ENCODE measurements at regions not wholly inside any gene's neighbourhood (a gene's known extent, or its start where the extent isn't known, plus 50 kb on each side); places are given as distances from the start of the nearest gene placed in this dataset.

- TF ChIP-seq CTCF (IDR thresholded peaks at IDR 0.05; ENCODE audit: borderline replicate concordance, control extremely low read depth, extremely low read depth, insufficient read depth, missing control alignments) = no peak
- no peak for DNase-seq (ENCODE audit: low spot score)
- in situ Hi-C loops (cut with MboI; ENCODE audit: low sequenced_read_pairs, unreplicated experiment) = no loop called here
Measured at GRCh38 chr20:40497899-40498691, 190.9 kb downstream of the MAFB start.

DNA sequence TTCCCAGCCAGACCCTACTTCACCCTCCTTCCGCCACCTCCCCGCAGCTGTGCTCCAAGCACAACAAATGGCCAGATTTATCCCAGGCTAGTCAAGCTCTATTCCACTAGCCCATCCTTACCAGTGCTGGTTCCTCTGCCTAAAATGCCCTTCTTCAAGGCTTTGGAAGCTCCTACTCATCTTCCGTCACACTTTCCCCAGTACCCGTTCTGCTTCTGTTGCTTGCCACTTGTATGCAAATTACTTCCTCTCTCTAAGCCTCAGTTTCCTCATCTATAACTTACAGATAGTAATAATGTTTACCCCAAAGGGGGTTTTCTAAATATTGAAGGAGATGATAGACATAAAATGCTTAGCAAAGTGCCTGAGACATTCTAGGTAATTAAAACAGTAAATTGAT is 193.1 kb downstream of the MAFB start:
- DNase-seq (ENCODE audit: low spot score) = no peak
- TF ChIP-seq CTCF (IDR thresholded peaks at IDR 0.05; ENCODE audit: borderline replicate concordance, control extremely low read depth, extremely low read depth, insufficient read depth, missing control alignments) = no peak
- in situ Hi-C loops (cut with MboI; ENCODE audit: low sequenced_read_pairs, unreplicated experiment) = no loop called here

GRCh38 chr20:40494248-40494647 is 194.8 kb downstream of the MAFB start:
- in situ Hi-C loops (cut with MboI; ENCODE audit: low sequenced_read_pairs, unreplicated experiment) = no loop called here
- no peak for DNase-seq (ENCODE audit: low spot score)

DNA sequence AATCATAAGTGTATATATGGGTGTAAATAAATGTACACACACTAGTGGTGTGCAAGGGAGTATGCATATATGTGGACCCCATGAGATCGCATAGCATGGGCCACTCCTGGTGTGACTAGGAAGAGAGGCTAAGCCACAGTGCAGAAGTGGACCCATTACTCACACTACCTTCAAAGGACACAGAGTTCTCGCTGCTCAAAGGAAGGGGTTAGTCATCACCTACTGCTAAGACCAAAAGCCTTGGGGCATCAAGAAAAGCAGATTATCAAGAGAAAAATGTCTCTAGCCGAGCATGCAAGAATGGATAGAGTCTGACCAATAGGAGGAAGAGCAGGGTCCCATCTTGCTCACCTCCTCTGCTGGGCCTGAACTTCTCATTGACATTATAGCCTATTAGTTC is 195.5 kb downstream of the MAFB start:
- in situ Hi-C loops (cut with MboI; ENCODE audit: low sequenced_read_pairs, unreplicated experiment) = no loop called here
- DNase-seq (ENCODE audit: low spot score) = no peak

More at GRCh38 chr20:40494248-40494647, 194.8 kb downstream of the MAFB start:
- no peak for TF ChIP-seq CTCF (IDR thresholded peaks at IDR 0.05; ENCODE audit: borderline replicate concordance, control extremely low read depth, extremely low read depth, insufficient read depth, missing control alignments)

DNA sequence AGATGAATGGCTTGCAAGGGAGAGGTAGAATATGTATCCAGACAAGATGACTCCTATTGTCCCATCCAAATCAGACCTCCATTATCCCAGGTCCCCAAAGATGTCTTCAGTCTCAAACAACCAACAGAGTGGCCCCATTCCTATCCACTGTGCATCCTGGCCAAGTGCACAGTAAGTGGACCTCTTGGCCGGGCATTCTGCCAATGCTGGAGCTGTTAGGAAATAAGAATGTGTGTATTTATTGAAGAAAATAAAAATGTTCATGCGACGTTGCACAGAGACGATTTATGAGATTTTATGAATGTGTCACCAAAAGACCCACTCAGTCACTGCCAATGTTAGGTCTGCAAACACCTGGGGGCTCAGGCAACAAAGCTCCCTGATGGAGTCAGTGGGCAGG is 196.0 kb downstream of the MAFB start:
- in situ Hi-C loops (cut with MboI; ENCODE audit: low sequenced_read_pairs, unreplicated experiment) = no loop called here
- no peak for DNase-seq (ENCODE audit: low spot score)
- TF ChIP-seq CTCF (IDR thresholded peaks at IDR 0.05; ENCODE audit: borderline replicate concordance, control extremely low read depth, extremely low read depth, insufficient read depth, missing control alignments) = no peak

More for the DNA sequence above, 195.5 kb downstream of the MAFB start:
- no peak for TF ChIP-seq CTCF (IDR thresholded peaks at IDR 0.05; ENCODE audit: borderline replicate concordance, control extremely low read depth, extremely low read depth, insufficient read depth, missing control alignments)

DNA sequence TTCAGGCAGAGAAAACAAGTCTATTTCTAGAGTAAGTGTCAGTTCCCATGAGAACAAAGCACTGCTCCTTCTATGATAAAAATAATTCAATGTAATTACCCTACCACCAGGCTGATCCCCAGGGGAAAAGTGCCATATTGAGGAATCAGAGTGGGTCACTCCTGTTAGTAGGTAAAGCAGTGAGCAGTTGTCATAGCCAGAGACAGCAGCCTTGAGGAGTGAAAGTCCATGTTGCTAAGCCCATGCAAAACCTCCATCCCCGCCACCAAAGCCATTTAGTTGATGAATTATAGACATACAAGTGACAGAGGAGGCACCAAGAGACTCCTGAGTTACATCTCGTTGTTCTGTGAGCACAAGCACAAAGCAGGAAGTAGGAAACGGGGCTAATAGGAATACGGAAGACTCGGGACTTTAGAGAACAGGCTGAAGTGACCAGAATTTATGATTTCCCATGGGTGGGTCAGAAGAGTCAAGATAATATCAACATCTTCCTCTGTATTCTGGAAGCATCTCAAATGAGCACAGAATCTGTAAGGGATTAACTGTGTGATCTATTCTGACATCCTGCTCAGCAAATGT is 197.9 kb downstream of the MAFB start:
- no peak for DNase-seq (ENCODE audit: low spot score)
- TF ChIP-seq CTCF (IDR thresholded peaks at IDR 0.05; ENCODE audit: borderline replicate concordance, control extremely low read depth, extremely low read depth, insufficient read depth, missing control alignments) = no peak
- in situ Hi-C loops (cut with MboI; ENCODE audit: low sequenced_read_pairs, unreplicated experiment) = no loop called here
